Psoas muscle (tissue), 7 donors: ENCODE measurements at regions not wholly inside any gene's neighbourhood (a gene's known extent, or its start where the extent isn't known, plus 50 kb on each side); places are given as distances from the start of the nearest gene placed in this dataset.

Experiments
- ATAC-seq, 4 donors: fragments of 200-7000 bp; cut with Tn5 transposase; one replicate each; pipeline ENCODE4 v1.9.1; 2020; ENCODE audit warnings: moderate library complexity in 3 of 4, mild to moderate bottlenecking in 2 of 4
- DNase-seq, 2 donors: peaks; one replicate each; pipeline ENCODE4 v3.0.0-alpha.2; 2020
- H3K27ac ChIP-seq: fragments of 200-600 bp; one replicate; pipeline ENCODE4 v1.8.0; 2022
- H3K27me3 ChIP-seq, 3 donors: fragments of 200-600 bp in 1 of 3; one replicate each; pipeline versions ENCODE4 v1.6.1 to v1.8.0; 2013 to 2022; ENCODE audit warnings: low read length in 2 of 3, mild to moderate bottlenecking in 2 of 3, moderate library complexity in 1 of 3; ENCODE audit not compliant: insufficient read depth in 3 of 3
- H3K36me3 ChIP-seq, 2 donors: fragments of 200-600 bp in 1 of 2; one replicate each; pipeline versions ENCODE4 v1.6.1 to v1.8.0; 2013 to 2022; ENCODE audit warnings: low read depth in 1 of 2, mild to moderate bottlenecking in 1 of 2, moderate library complexity in 1 of 2; ENCODE audit not compliant: insufficient read depth in 1 of 2
- H3K4me1 ChIP-seq: fragments of 200-600 bp; one replicate; pipeline ENCODE4 v1.8.0; 2022
- H3K4me3 ChIP-seq: fragments of 200-600 bp; one replicate; pipeline ENCODE4 v1.8.0; 2022; ENCODE audit warnings: mild to moderate bottlenecking
- H3K9me3 ChIP-seq: fragments of 200-600 bp; one replicate; pipeline ENCODE4 v1.8.0; 2022
- CTCF ChIP-seq: fragments of 200-600 bp; IDR thresholded peaks from one replicate; pipeline ENCODE4 v1.8.0; 2022; ENCODE audit warnings: antibody characterized with exemption
- WGBS, 3 donors: extraction: QIAGEN DNeasy Blood & Tissue Kit; methylation state at CpG; one replicate each; pipeline versions ENCODE4 v1.1.6 to v1.1.7; 2013; 5-methylcytosine and 5-hydroxymethylcytosine counted together
- intact Hi-C, 2 donors: fragments of 100-400 bp; cut with DNase I; formaldehyde crosslinking; loops; one replicate each; pipeline versions ENCODE4 v1.11.0 to v1.14.2; 2022
- donor health status: healthy with polysubstance abuse.
- donor health status: DM: no; HTN: no; CAD: no; lungs with moderate emphysema.
- donor health status: Bipolar disorder and iron deficiency.
- donor health status: healthy.
- donor health status: DM: yes; HTN: yes; CAD: no.
- donor health status: DM: no; HTN: no; CAD: no.
- donor health status: DM: yes; HTN: yes; CAD: no.

- ATAC-seq = no peak
- H3K4me3 ChIP-seq = no peak overlapping the region
- no peaks in the 10 kb centered on the region for H3K36me3 ChIP-seq
- TF ChIP-seq CTCF = no peak
- no peaks in the 10 kb centered on the region for H3K4me1 ChIP-seq
- no peaks in the 10 kb centered on the region for H3K27me3 ChIP-seq
- intact Hi-C loops = no loop called here
- no peak overlapping the region for H3K27ac ChIP-seq
- no peak for DNase-seq
- 55 to 64% (median 59%) methylated on average over 9 of the region's 9 CpGs for WGBS, 3 donors
- no peaks in the 10 kb centered on the region for H3K9me3 ChIP-seq
Measured at GRCh38 chr2:207397917-207398655, 131.7 kb upstream of the CREB1 start.

- no peak for TF ChIP-seq CTCF
- H3K27me3 ChIP-seq = no peaks in the 10 kb centered on the region
- H3K9me3 ChIP-seq = no peaks in the 10 kb centered on the region
- no peak overlapping the region for H3K4me3 ChIP-seq
- intact Hi-C loops = no loop called here
- ATAC-seq (no peak), DNase-seq (no peak)
- no peaks in the 10 kb centered on the region for H3K36me3 ChIP-seq
- no peaks in the 10 kb centered on the region for H3K4me1 ChIP-seq
- H3K27ac ChIP-seq = no peak overlapping the region
- WGBS, 3 donors = 39 to 50% (median 43%) methylated on average over 2 of the region's 2 CpGs
Measured at GRCh38 chr2:207399301-207399700, 130.5 kb upstream of the CREB1 start.

- Histone ChIP-seq H3K27me3 (no peaks in the 10 kb centered on the region), H3K9me3 (no peaks in the 10 kb centered on the region), H3K36me3 (no peaks in the 10 kb centered on the region), H3K27ac (no peak overlapping the region), H3K4me3 (no peak overlapping the region), H3K4me1 (no peaks in the 10 kb centered on the region)
- ATAC-seq (no peak), DNase-seq (no peak)
- intact Hi-C loops = no loop called here
- TF ChIP-seq CTCF = no peak
Measured at GRCh38 chr2:207401338-207401737, 128.4 kb upstream of the CREB1 start.

GRCh38 chr2:207403141-207403540, 126.6 kb upstream of the CREB1 start:
- no peak for TF ChIP-seq CTCF
- intact Hi-C loops = no loop called here
- Histone ChIP-seq H3K27me3 (no peaks in the 10 kb centered on the region), H3K4me1 (no peaks in the 10 kb centered on the region), H3K4me3 (no peak overlapping the region), H3K9me3 (no peaks in the 10 kb centered on the region), H3K27ac (no peak overlapping the region), H3K36me3 (no peaks in the 10 kb centered on the region)
- WGBS, 3 donors = 88 to 92% (median 90%) methylated on average over 1 of the region's 1 CpG
- DNase-seq (no peak), ATAC-seq (no peak)

GRCh38 chr2:207403950-207404349, 125.8 kb upstream of the CREB1 start:
- H3K4me3 ChIP-seq = no peak overlapping the region
- ATAC-seq (no peak), DNase-seq (no peak)
- H3K36me3 ChIP-seq = no peaks in the 10 kb centered on the region
- no peak overlapping the region for H3K27ac ChIP-seq
- no peaks in the 10 kb centered on the region for H3K4me1 ChIP-seq
- no peak for TF ChIP-seq CTCF
- intact Hi-C loops = no loop called here
- H3K9me3 ChIP-seq = no peaks in the 10 kb centered on the region
- WGBS, 3 donors = 67 to 78% (median 68%) methylated on average over 3 of the region's 3 CpGs
- no peaks in the 10 kb centered on the region for H3K27me3 ChIP-seq
